Suprapubic skin (tissue), 3 donors: ENCODE measurements at regions not wholly inside any gene's neighbourhood (a gene's known extent, or its start where the extent isn't known, plus 50 kb on each side); places are given as distances from the start of the nearest gene placed in this dataset.
A peak's percentile ranks its signal among the peaks of the same experiment; 100 is the strongest.

ENCODE experiments used
- CTCF ChIP-seq, 2 donors: fragments of 200-600 bp in 1 of 2; fragments of 450-650 bp in 1 of 2; sonication (generic) in 1 of 2; IDR thresholded peaks; one replicate each; pipeline ENCODE4 v1.5.1; 2016 to 2019; ENCODE audit warnings: antibody characterized with exemption in 2 of 2, mild to moderate bottlenecking in 1 of 2, moderate library complexity in 1 of 2
- EP300 ChIP-seq: sonication (generic); formaldehyde crosslinking; IDR thresholded peaks from one replicate; pipeline ENCODE4 v1.6.1; 2017; ENCODE audit warnings: antibody characterized with exemption

- TF ChIP-seq CTCF (IDR thresholded peaks at IDR 0.05) (peak; percentile 40 to 45), EP300 (no peak)
Observed at GRCh38 chr18:54679318-54680149, 88.5 kb downstream of the DYNAP start.
